Thymus (tissue), 11 donors: ENCODE measurements at regions not wholly inside any gene's neighbourhood (a gene's known extent, or its start where the extent isn't known, plus 50 kb on each side); places are given as distances from the start of the nearest gene placed in this dataset.

Experiments used
- DNase-seq, 9 donors: peaks; one replicate each; pipeline ENCODE4 v3.0.0-alpha.2; 2013; ENCODE audit warnings: low spot score in 9 of 9, low read depth in 6 of 9, missing footprints in 1 of 9
- H3K27ac ChIP-seq, 2 donors: one replicate each; pipeline ENCODE4 v1.5.1; 2013; ENCODE audit warnings: control low read depth in 1 of 2, low read depth in 1 of 2, low read length in 1 of 2, mild to moderate bottlenecking in 1 of 2, moderate library complexity in 1 of 2
- H3K27me3 ChIP-seq, 2 donors: one replicate each; pipeline ENCODE4 v1.5.1; 2013; ENCODE audit warnings: low read length in 1 of 2; ENCODE audit not compliant: control insufficient read depth in 2 of 2, insufficient read depth in 1 of 2
- H3K36me3 ChIP-seq, 2 donors: one replicate each; pipeline ENCODE4 v1.5.1; 2013; ENCODE audit warnings: low read length in 1 of 2, mild to moderate bottlenecking in 1 of 2, moderate library complexity in 1 of 2; ENCODE audit not compliant: control insufficient read depth in 2 of 2, insufficient read depth in 2 of 2
- H3K4me1 ChIP-seq, 2 donors: one replicate each; pipeline ENCODE4 v1.5.1; 2013; ENCODE audit warnings: low read length in 2 of 2; ENCODE audit not compliant: control insufficient read depth in 2 of 2, insufficient read depth in 2 of 2
- H3K4me3 ChIP-seq, 2 donors: one replicate each; pipeline ENCODE4 v1.5.1; 2013; ENCODE audit warnings: low read length in 2 of 2, control low read depth in 1 of 2, mild to moderate bottlenecking in 1 of 2
- H3K9me3 ChIP-seq, 2 donors: one replicate each; pipeline ENCODE4 v1.5.1; 2013; ENCODE audit warnings: low read length in 1 of 2, mild to moderate bottlenecking in 1 of 2; ENCODE audit not compliant: control insufficient read depth in 2 of 2, insufficient read depth in 1 of 2
- WGBS: extraction: QIAGEN DNeasy Blood & Tissue Kit; methylation state at CpG from one replicate; pipeline ENCODE4 v1.1.7; 2013; 5-methylcytosine and 5-hydroxymethylcytosine counted together
- donor health status: healthy.

- H3K27me3 ChIP-seq: no peaks in the 10 kb centered on the region
- peaks cover 0 to 20% of the 10 kb centered on the region in 2 donors for H3K9me3 ChIP-seq
- no peaks in the 10 kb centered on the region for H3K36me3 ChIP-seq
- WGBS: 78% methylated on average over 1 of the region's 1 CpG
- DNase-seq: no peak
- no peak overlapping the region for H3K4me3 ChIP-seq
- H3K4me1 ChIP-seq: no peaks in the 10 kb centered on the region
- no peak overlapping the region for H3K27ac ChIP-seq
Observed at GRCh38 chr6:80622641-80623040, 516.2 kb downstream of the BCKDHB start.

- peaks cover 0 to 17% of the 10 kb centered on the region in 2 donors for H3K9me3 ChIP-seq
- no peaks in the 10 kb centered on the region for H3K4me1 ChIP-seq
- H3K27ac ChIP-seq: no peak overlapping the region
- H3K4me3 ChIP-seq: no peak overlapping the region
- no peak for DNase-seq
- H3K27me3 ChIP-seq: no peaks in the 10 kb centered on the region
- WGBS: 88% methylated on average over 4 of the region's 4 CpGs
- H3K36me3 ChIP-seq: no peaks in the 10 kb centered on the region
Observed at GRCh38 chr6:80618953-80619352, 512.5 kb downstream of the BCKDHB start.

GRCh38 chr6:80610846-80611245, 504.4 kb downstream of the BCKDHB start:
- no peak overlapping the region for H3K27ac ChIP-seq
- H3K4me3 ChIP-seq: no peak overlapping the region
- no peak for DNase-seq
- 93% methylated on average over 1 of the region's 1 CpG for WGBS
- H3K4me1 ChIP-seq: no peaks in the 10 kb centered on the region
- H3K27me3 ChIP-seq: no peaks in the 10 kb centered on the region
- H3K9me3 ChIP-seq: peaks cover 0 to 12% of the 10 kb centered on the region in 2 donors
- H3K36me3 ChIP-seq: no peaks in the 10 kb centered on the region

GRCh38 chr6:80608881-80609280, 502.4 kb downstream of the BCKDHB start:
- no peak for DNase-seq

GRCh38 chr6:80607811-80608391, 501.4 kb downstream of the BCKDHB start:
- Histone ChIP-seq H3K4me1 (no peaks in the 10 kb centered on the region), H3K27me3 (no peaks in the 10 kb centered on the region), H3K9me3 (peaks cover 0 to 12% of the 10 kb centered on the region in 2 donors), H3K27ac (no peak overlapping the region), H3K36me3 (no peaks in the 10 kb centered on the region), H3K4me3 (no peak overlapping the region)
- 85% methylated on average over 4 of the region's 4 CpGs for WGBS
- no peak for DNase-seq

More at GRCh38 chr6:80608881-80609280, 502.4 kb downstream of the BCKDHB start:
- peaks cover 0 to 12% of the 10 kb centered on the region in 2 donors for H3K9me3 ChIP-seq
- WGBS: 96% methylated on average over 1 of the region's 1 CpG
- no peaks in the 10 kb centered on the region for H3K36me3 ChIP-seq
- H3K27me3 ChIP-seq: no peaks in the 10 kb centered on the region
- no peaks in the 10 kb centered on the region for H3K4me1 ChIP-seq
- no peak overlapping the region for H3K27ac ChIP-seq
- H3K4me3 ChIP-seq: no peak overlapping the region

GRCh38 chr6:80605165-80605989, 498.9 kb downstream of the BCKDHB start:
- H3K4me1 ChIP-seq: no peaks in the 10 kb centered on the region
- H3K36me3 ChIP-seq: no peaks in the 10 kb centered on the region
- peak in 2 of 9 donors; percentile 4 to 25 for DNase-seq
- no peak overlapping the region for H3K27ac ChIP-seq
- no peaks in the 10 kb centered on the region for H3K9me3 ChIP-seq
- WGBS: 23% methylated on average over 4 of the region's 4 CpGs
- H3K27me3 ChIP-seq: no peaks in the 10 kb centered on the region
- H3K4me3 ChIP-seq: no peak overlapping the region

GRCh38 chr6:80603679-80604078, 497.2 kb downstream of the BCKDHB start:
- no peak overlapping the region for H3K4me3 ChIP-seq
- no peaks in the 10 kb centered on the region for H3K36me3 ChIP-seq
- no peak for DNase-seq
- no peak overlapping the region for H3K27ac ChIP-seq
- H3K4me1 ChIP-seq: no peaks in the 10 kb centered on the region
- no peaks in the 10 kb centered on the region for H3K9me3 ChIP-seq
- no peaks in the 10 kb centered on the region for H3K27me3 ChIP-seq

- H3K36me3 ChIP-seq: no peaks in the 10 kb centered on the region
- 95% methylated on average over 4 of the region's 4 CpGs for WGBS
- no peak overlapping the region for H3K27ac ChIP-seq
- DNase-seq: no peak
- no peaks in the 10 kb centered on the region for H3K27me3 ChIP-seq
- no peaks in the 10 kb centered on the region for H3K9me3 ChIP-seq
- no peak overlapping the region for H3K4me3 ChIP-seq
- no peaks in the 10 kb centered on the region for H3K4me1 ChIP-seq
Observed at GRCh38 chr6:80594461-80594860, 488.0 kb downstream of the BCKDHB start.

GRCh38 chr6:80592436-80592835, 486.0 kb downstream of the BCKDHB start:
- Histone ChIP-seq H3K27me3 (no peaks in the 10 kb centered on the region), H3K4me1 (no peaks in the 10 kb centered on the region), H3K36me3 (no peaks in the 10 kb centered on the region), H3K9me3 (no peaks in the 10 kb centered on the region), H3K4me3 (no peak overlapping the region), H3K27ac (no peak overlapping the region)
- 90% methylated on average over 2 of the region's 2 CpGs for WGBS
- DNase-seq: no peak
